HFF-Myc (cell line): ENCODE measurements at regions not wholly inside any gene's neighbourhood (a gene's known extent, or its start where the extent isn't known, plus 50 kb on each side); places are given as distances from the start of the nearest gene placed in this dataset.

Experiments
- DNase-seq: peaks from one replicate; pipeline ENCODE4 v3.0.0-alpha.2; 2011; ENCODE audit warnings: low read depth; ENCODE audit errors: extremely low read depth
- H3K4me3 ChIP-seq: replicated peaks from 2 replicates; pipeline ENCODE4 v1.5.1; 2011; ENCODE audit warnings: low read depth, mild to moderate bottlenecking, control low read depth, low read length
- CTCF ChIP-seq: IDR thresholded peaks from 2 replicates; pipeline ENCODE4 v1.5.1; 2012; ENCODE audit warnings: mild to moderate bottlenecking, low read depth, low read length, control low read depth; ENCODE audit errors: missing control alignments

GRCh38 chr1:239322369-239322768, 64.0 kb upstream of the CHRM3 start:
- DNase-seq: no peak
- H3K4me3 ChIP-seq: no peak overlapping the region
- TF ChIP-seq CTCF: no peak

GRCh38 chr1:239321877-239322276, 64.5 kb upstream of the CHRM3 start:
- TF ChIP-seq CTCF: no peak
- no peak for DNase-seq
- H3K4me3 ChIP-seq: no peak overlapping the region

GRCh38 chr1:239317948-239318347, 68.4 kb upstream of the CHRM3 start:
- TF ChIP-seq CTCF: no peak
- no peak for DNase-seq
- H3K4me3 ChIP-seq: no peak overlapping the region

- TF ChIP-seq CTCF: no peak
Measured at GRCh38 chr1:239315631-239316217, 70.6 kb upstream of the CHRM3 start.

GRCh38 chr1:239311331-239311730, 75.0 kb upstream of the CHRM3 start:
- no peak overlapping the region for H3K4me3 ChIP-seq
- no peak for TF ChIP-seq CTCF
- DNase-seq: no peak

More at GRCh38 chr1:239315631-239316217, 70.6 kb upstream of the CHRM3 start:
- no peak for DNase-seq
- no peak overlapping the region for H3K4me3 ChIP-seq

- peak; percentile 7 for DNase-seq
- H3K4me3 ChIP-seq: no peak overlapping the region
- TF ChIP-seq CTCF: peak; percentile 57
Measured at GRCh38 chr1:239308701-239309333, 77.6 kb upstream of the CHRM3 start.
